Fibroblast of lung (primary cell): ENCODE measurements at regions not wholly inside any gene's neighbourhood (a gene's known extent, or its start where the extent isn't known, plus 50 kb on each side); places are given as distances from the start of the nearest gene placed in this dataset.

Experiments
- DNase-seq, 2 donors: peaks; one replicate each; pipeline versions ENCODE4 v3.0.0 to v3.0.0-alpha.2; 2010; ENCODE audit warnings: low read depth in 2 of 2
- H2AFZ ChIP-seq: 2 replicates; pipeline ENCODE4 v1.5.1; 2012; ENCODE audit warnings: low read length, control low read depth, inconsistent platforms
- H3K27ac ChIP-seq: 2 replicates; pipeline ENCODE4 v1.5.1; 2011; ENCODE audit warnings: low read length, control low read depth; ENCODE audit not compliant: insufficient read depth
- H3K27me3 ChIP-seq: 2 replicates; pipeline ENCODE4 v1.5.1; 2011; ENCODE audit warnings: mild to moderate bottlenecking, low read length; ENCODE audit not compliant: control insufficient read depth, insufficient read depth
- H3K36me3 ChIP-seq: 2 replicates; pipeline ENCODE4 v1.5.1; 2011; ENCODE audit warnings: low read length; ENCODE audit not compliant: control insufficient read depth, insufficient read depth
- H3K4me1 ChIP-seq: 2 replicates; pipeline ENCODE4 v1.5.1; 2011; ENCODE audit warnings: low read length; ENCODE audit not compliant: control insufficient read depth, insufficient read depth; ENCODE audit errors: extremely low read depth
- H3K4me2 ChIP-seq: 2 replicates; pipeline ENCODE4 v1.5.1; 2011; ENCODE audit warnings: low read length, control low read depth; ENCODE audit not compliant: insufficient read depth; ENCODE audit errors: extremely low read depth
- H3K4me3 ChIP-seq, 4 experiments: fragments of 200-600 bp in 1 of 4; sonication (generic) in 1 of 4; replicated peaks in 1 of 4; 2 replicates each; pipeline ENCODE4 v1.5.1; 2011 to 2016; ENCODE audit warnings: low read length in 4 of 4, low read depth in 3 of 4, mild to moderate bottlenecking in 3 of 4, control low read depth in 2 of 4, inconsistent platforms in 1 of 4, mixed read lengths in 1 of 4; ENCODE audit not compliant: insufficient read depth in 1 of 4; ENCODE audit errors: control extremely low read depth in 1 of 4
- H3K79me2 ChIP-seq: 2 replicates; pipeline ENCODE4 v1.5.1; 2012; ENCODE audit warnings: mild to moderate bottlenecking, low read length, inconsistent platforms; ENCODE audit not compliant: control insufficient read depth, insufficient read depth
- H3K9ac ChIP-seq: 2 replicates; pipeline ENCODE4 v1.5.1; 2011; ENCODE audit warnings: mild to moderate bottlenecking, low read length, control low read depth; ENCODE audit not compliant: insufficient read depth
- H3K9me3 ChIP-seq: 2 replicates; pipeline ENCODE4 v1.5.1; 2012; ENCODE audit warnings: low read depth, low read length; ENCODE audit not compliant: control insufficient read depth, insufficient read depth
- H4K20me1 ChIP-seq: 2 replicates; pipeline ENCODE4 v1.5.1; 2011; ENCODE audit warnings: low read length; ENCODE audit not compliant: control insufficient read depth, insufficient read depth; ENCODE audit errors: extremely low read depth
- CTCF ChIP-seq, 2 donors: IDR thresholded peaks in 1 of 2; conservative IDR thresholded peaks in 1 of 2; 1 replicate in 1 of 2; 2 replicates in 1 of 2; pipeline ENCODE4 v1.5.1; 2011 to 2012; ENCODE audit warnings: low read length in 2 of 2, control low read depth in 1 of 2, inconsistent platforms in 1 of 2, low read depth in 1 of 2, mild to moderate bottlenecking in 1 of 2
- EZH2 ChIP-seq: IDR thresholded peaks from 2 replicates; pipeline ENCODE4 v1.5.1; 2012; ENCODE audit warnings: low read length, control low read depth, mild to moderate bottlenecking; ENCODE audit errors: missing control alignments

GRCh38 chrX:20441123-20441522, 174.4 kb upstream of the RPS6KA3 start:
- Histone ChIP-seq H3K36me3 (no peaks in the 10 kb centered on the region), H3K4me1 (no peaks in the 10 kb centered on the region), H3K27me3 (no peaks in the 10 kb centered on the region)

GRCh38 chrX:20438871-20439526, 172.3 kb upstream of the RPS6KA3 start:
- no peak for DNase-seq
- Histone ChIP-seq H3K4me1 (no peaks in the 10 kb centered on the region), H2AFZ (no peak overlapping the region), H3K9me3 (no peaks in the 10 kb centered on the region), H3K4me2 (no peak overlapping the region), H3K27me3 (no peaks in the 10 kb centered on the region), H3K27ac (no peak overlapping the region), H4K20me1 (no peaks in the 10 kb centered on the region), H3K9ac (no peak overlapping the region), H3K79me2 (no peaks in the 10 kb centered on the region), H3K36me3 (no peaks in the 10 kb centered on the region), H3K4me3 (no peak overlapping the region)
- no peak for TF ChIP-seq EZH2
- TF ChIP-seq CTCF (conservative IDR thresholded peaks at IDR 0.05 in 1 of 2, IDR thresholded peaks at IDR 0.05 in 1 of 2; ENCODE audit: low read depth in 1 of 2, low read length in 2 of 2), result no peak

More at GRCh38 chrX:20441123-20441522, 174.4 kb upstream of the RPS6KA3 start:
- Histone ChIP-seq H3K4me2 (no peak overlapping the region), H3K4me3 (no peak overlapping the region), H3K9me3 (no peaks in the 10 kb centered on the region), H2AFZ (no peak overlapping the region), H3K9ac (no peak overlapping the region), H3K79me2 (no peaks in the 10 kb centered on the region), H4K20me1 (no peaks in the 10 kb centered on the region), H3K27ac (no peak overlapping the region)
- DNase-seq, result no peak
- no peak for TF ChIP-seq EZH2
- TF ChIP-seq CTCF (conservative IDR thresholded peaks at IDR 0.05 in 1 of 2, IDR thresholded peaks at IDR 0.05 in 1 of 2; ENCODE audit: low read depth in 1 of 2, low read length in 2 of 2), result no peak

GRCh38 chrX:20437683-20438082, 171.0 kb upstream of the RPS6KA3 start:
- Histone ChIP-seq H3K4me3 (no peak overlapping the region), H2AFZ (no peak overlapping the region), H3K36me3 (no peaks in the 10 kb centered on the region), H3K27me3 (no peaks in the 10 kb centered on the region), H3K9me3 (no peaks in the 10 kb centered on the region), H3K79me2 (no peaks in the 10 kb centered on the region), H3K9ac (no peak overlapping the region), H4K20me1 (no peaks in the 10 kb centered on the region), H3K27ac (no peak overlapping the region), H3K4me2 (no peak overlapping the region), H3K4me1 (no peaks in the 10 kb centered on the region)
- TF ChIP-seq CTCF (conservative IDR thresholded peaks at IDR 0.05 in 1 of 2, IDR thresholded peaks at IDR 0.05 in 1 of 2; ENCODE audit: low read depth in 1 of 2, low read length in 2 of 2), result no peak
- no peak for DNase-seq
